GM21529 (cell line): ENCODE measurements at regions not wholly inside any gene's neighbourhood (a gene's known extent, or its start where the extent isn't known, plus 50 kb on each side); places are given as distances from the start of the nearest gene placed in this dataset.
"Not testable (repeated sequence)": the region's sequence is repeated elsewhere in the genome, so short reads cannot be mapped to it uniquely, and the experiment has no call there.

Source experiments
- ATAC-seq: cut with Tn5 transposase; IDR thresholded peaks from one replicate; pipeline ENCODE4 v1.9.1; 2021; ENCODE audit not compliant: unreplicated experiment

GRCh38 chr15:84151205-84151931 lies 84.2 kb upstream of the GOLGA6L4 start:
- ATAC-seq = no peak

GRCh38 chr15:84152381-84152979 lies 83.1 kb upstream of the GOLGA6L4 start:
- not testable (repeated sequence) for ATAC-seq

- not testable (repeated sequence) for ATAC-seq
Observed at GRCh38 chr15:84153655-84154140, 81.9 kb upstream of the GOLGA6L4 start.

GRCh38 chr15:84154314-84154713 lies 81.3 kb upstream of the GOLGA6L4 start:
- not testable (repeated sequence) for ATAC-seq

- not testable (repeated sequence) for ATAC-seq
Observed at GRCh38 chr15:84154787-84155186, 80.8 kb upstream of the GOLGA6L4 start.

- not testable (repeated sequence) for ATAC-seq
Observed at GRCh38 chr15:84155792-84156587, 79.6 kb upstream of the GOLGA6L4 start.

GRCh38 chr15:84156588-84156840 lies 79.1 kb upstream of the GOLGA6L4 start:
- ATAC-seq = not testable (repeated sequence)

GRCh38 chr15:84157056-84157632 lies 78.4 kb upstream of the GOLGA6L4 start:
- not testable (repeated sequence) for ATAC-seq

GRCh38 chr15:84157857-84158256 lies 77.7 kb upstream of the GOLGA6L4 start:
- not testable (repeated sequence) for ATAC-seq

GRCh38 chr15:84159346-84160269 lies 76.0 kb upstream of the GOLGA6L4 start:
- ATAC-seq = not testable (repeated sequence)

GRCh38 chr15:84164423-84165292 lies 70.9 kb upstream of the GOLGA6L4 start:
- ATAC-seq = not testable (repeated sequence)

- ATAC-seq = not testable (repeated sequence)
Observed at GRCh38 chr15:84170029-84170428, 65.5 kb upstream of the GOLGA6L4 start.

GRCh38 chr15:84173231-84173610 lies 62.4 kb upstream of the GOLGA6L4 start:
- ATAC-seq = not testable (repeated sequence)
